ENCODE measurements at regions not wholly inside any gene's neighbourhood (a gene's known extent, or its start where the extent isn't known, plus 50 kb on each side); places are given as distances from the start of the nearest gene placed in this dataset.

- no peak for DNase-seq
- Histone ChIP-seq H3K4me1 (ENCODE audit: insufficient read depth, low read length) (peaks cover 3% of the 10 kb centered on the region), H3K9me3 (ENCODE audit: insufficient read depth, low read length, severe bottlenecking) (peaks cover 3% of the 10 kb centered on the region)
These were observed 490.4 kb downstream of the PTPRC start for GRCh38 chr1:199129247-199129646.

GRCh38 chr1:199132006-199132405 lies 493.2 kb downstream of the PTPRC start:
- H3K4me1 ChIP-seq (ENCODE audit: insufficient read depth, low read length) = peaks cover 2% of the 10 kb centered on the region
- H3K4me3 ChIP-seq (ENCODE audit: low read depth in 1 of 2, low read length in 2 of 2) = no peak overlapping the region
- DNase-seq (no peak), ATAC-seq (ENCODE audit: insufficient read depth, low read depth) (no peak)
- H3K4me2 ChIP-seq (ENCODE audit: insufficient read depth, low read length) = no peak overlapping the region
- no peak overlapping the region for H3K9ac ChIP-seq (ENCODE audit: low read depth, low read length)
- TF ChIP-seq EZH2 (IDR thresholded peaks at IDR 0.05; ENCODE audit: borderline replicate concordance, low read depth, low read length, severe bottlenecking) = no peak
- no peak for TF ChIP-seq CTCF (IDR thresholded peaks at IDR 0.05; ENCODE audit: borderline replicate concordance, extremely low read depth, low read length, poor library complexity, severe bottlenecking)
- no peaks in the 10 kb centered on the region for H3K27me3 ChIP-seq (ENCODE audit: insufficient read depth, low read length, poor library complexity)
- H2AFZ ChIP-seq (ENCODE audit: low read depth, low read length) = no peak overlapping the region
- H3K79me2 ChIP-seq (ENCODE audit: insufficient read depth, low read length) = no peaks in the 10 kb centered on the region
- H4K20me1 ChIP-seq (ENCODE audit: insufficient read depth, low read length) = no peaks in the 10 kb centered on the region
- peaks cover 3% of the 10 kb centered on the region for H3K9me3 ChIP-seq (ENCODE audit: insufficient read depth, low read length, severe bottlenecking)
- no peaks in the 10 kb centered on the region for H3K36me3 ChIP-seq (ENCODE audit: insufficient read depth, low read length)
- peak overlapping the region; percentile 28; the same call in 1 of the 2 replicates for H3K27ac ChIP-seq (ENCODE audit: low read length)

More at GRCh38 chr1:199129247-199129646, 490.4 kb downstream of the PTPRC start:
- no peak for TF ChIP-seq CTCF (IDR thresholded peaks at IDR 0.05; ENCODE audit: borderline replicate concordance, extremely low read depth, low read length, poor library complexity, severe bottlenecking)
- TF ChIP-seq EZH2 (IDR thresholded peaks at IDR 0.05; ENCODE audit: borderline replicate concordance, low read depth, low read length, severe bottlenecking) = no peak
- Histone ChIP-seq H3K36me3 (ENCODE audit: insufficient read depth, low read length) (no peaks in the 10 kb centered on the region), H3K27me3 (ENCODE audit: insufficient read depth, low read length, poor library complexity) (no peaks in the 10 kb centered on the region), H3K27ac (ENCODE audit: low read length) (no peak overlapping the region), H3K4me2 (ENCODE audit: insufficient read depth, low read length) (no peak overlapping the region), H3K4me3 (ENCODE audit: low read depth in 1 of 2, low read length in 2 of 2) (no peak overlapping the region), H2AFZ (ENCODE audit: low read depth, low read length) (no peak overlapping the region), H3K9ac (ENCODE audit: low read depth, low read length) (no peak overlapping the region), H4K20me1 (ENCODE audit: insufficient read depth, low read length) (no peaks in the 10 kb centered on the region), H3K79me2 (ENCODE audit: insufficient read depth, low read length) (no peaks in the 10 kb centered on the region)
- no peak for ATAC-seq (ENCODE audit: insufficient read depth, low read depth)

- Histone ChIP-seq H3K4me3 (ENCODE audit: low read depth in 1 of 2, low read length in 2 of 2) (no peak overlapping the region), H3K9me3 (ENCODE audit: insufficient read depth, low read length, severe bottlenecking) (peaks cover 3% of the 10 kb centered on the region), H3K4me2 (ENCODE audit: insufficient read depth, low read length) (no peak overlapping the region), H4K20me1 (ENCODE audit: insufficient read depth, low read length) (no peaks in the 10 kb centered on the region), H2AFZ (ENCODE audit: low read depth, low read length) (no peak overlapping the region), H3K36me3 (ENCODE audit: insufficient read depth, low read length) (no peaks in the 10 kb centered on the region), H3K4me1 (ENCODE audit: insufficient read depth, low read length) (peaks cover 18% of the 10 kb centered on the region), H3K27ac (ENCODE audit: low read length) (no peak overlapping the region), H3K27me3 (ENCODE audit: insufficient read depth, low read length, poor library complexity) (no peaks in the 10 kb centered on the region), H3K9ac (ENCODE audit: low read depth, low read length) (no peak overlapping the region), H3K79me2 (ENCODE audit: insufficient read depth, low read length) (no peaks in the 10 kb centered on the region)
- DNase-seq (no peak), ATAC-seq (ENCODE audit: insufficient read depth, low read depth) (no peak)
- TF ChIP-seq CTCF (IDR thresholded peaks at IDR 0.05; ENCODE audit: borderline replicate concordance, extremely low read depth, low read length, poor library complexity, severe bottlenecking) (no peak), EZH2 (IDR thresholded peaks at IDR 0.05; ENCODE audit: borderline replicate concordance, low read depth, low read length, severe bottlenecking) (no peak)
These were observed 497.1 kb downstream of the PTPRC start for GRCh38 chr1:199135901-199136300.

GRCh38 chr1:199138061-199138460 lies 499.2 kb downstream of the PTPRC start:
- Histone ChIP-seq H2AFZ (ENCODE audit: low read depth, low read length) (peak overlapping the region; percentile 71), H3K9ac (ENCODE audit: low read depth, low read length) (no peak overlapping the region)

More at GRCh38 chr1:199138061-199138460, 499.2 kb downstream of the PTPRC start:
- Histone ChIP-seq H3K4me2 (ENCODE audit: insufficient read depth, low read length) (no peak overlapping the region), H3K4me3 (ENCODE audit: low read depth in 1 of 2, low read length in 2 of 2) (no peak overlapping the region), H3K9me3 (ENCODE audit: insufficient read depth, low read length, severe bottlenecking) (no peaks in the 10 kb centered on the region), H3K79me2 (ENCODE audit: insufficient read depth, low read length) (no peaks in the 10 kb centered on the region), H3K27ac (ENCODE audit: low read length) (peak overlapping the region; percentile 63), H3K36me3 (ENCODE audit: insufficient read depth, low read length) (no peaks in the 10 kb centered on the region), H4K20me1 (ENCODE audit: insufficient read depth, low read length) (no peaks in the 10 kb centered on the region), H3K4me1 (ENCODE audit: insufficient read depth, low read length) (peaks cover 18% of the 10 kb centered on the region), H3K27me3 (ENCODE audit: insufficient read depth, low read length, poor library complexity) (no peaks in the 10 kb centered on the region)
- ATAC-seq (ENCODE audit: insufficient read depth, low read depth) = peak; percentile 53
- TF ChIP-seq EZH2 (IDR thresholded peaks at IDR 0.05; ENCODE audit: borderline replicate concordance, low read depth, low read length, severe bottlenecking) (no peak), CTCF (IDR thresholded peaks at IDR 0.05; ENCODE audit: borderline replicate concordance, extremely low read depth, low read length, poor library complexity, severe bottlenecking) (no peak)
- DNase-seq = no peak

Measured in DND-41 (cell line).